ENCODE measurements at regions not wholly inside any gene's neighbourhood (a gene's known extent, or its start where the extent isn't known, plus 50 kb on each side); places are given as distances from the start of the nearest gene placed in this dataset.

DNA sequence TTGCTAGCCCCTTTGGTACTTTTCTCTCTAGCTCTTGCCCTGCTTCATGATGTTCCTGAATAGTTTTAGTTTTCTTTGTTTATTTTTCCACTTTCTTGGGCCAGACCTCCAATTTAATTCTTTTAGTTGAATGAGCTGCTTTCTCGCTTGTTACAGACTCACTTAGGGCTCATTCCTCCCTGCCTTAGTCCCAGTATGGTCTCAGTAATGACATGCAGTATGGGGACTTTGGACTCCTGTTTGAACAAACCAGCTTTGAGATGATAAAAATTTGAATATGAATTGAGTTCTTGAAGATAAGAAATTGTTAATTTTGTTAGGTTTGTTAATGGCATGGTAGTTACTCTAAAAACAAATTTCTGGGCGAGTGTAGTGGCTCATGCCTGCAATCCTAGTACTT is 284.8 kb upstream of the DMRT1 start:
- no peak for TF ChIP-seq YY1 (IDR thresholded peaks at IDR 0.05; ENCODE audit: insufficient read depth, insufficient read length)
- TF ChIP-seq ZNF274 (IDR thresholded peaks at IDR 0.05; ENCODE audit: low read depth, low read length), result no peak

Data from NT2/D1 (cell line).